Fibroblast of the aortic adventitia (primary cell): ENCODE measurements at regions not wholly inside any gene's neighbourhood (a gene's known extent, or its start where the extent isn't known, plus 50 kb on each side); places are given as distances from the start of the nearest gene placed in this dataset. TPM values are rescaled to one million over a fixed set of nuclear protein-coding genes. Genes with fewer than 3 reads are reported as not detected.

Experiments
- DNase-seq: peaks from one replicate; pipeline ENCODE4 v3.0.0-alpha.2; 2010; ENCODE audit warnings: low read depth
- H3K4me3 ChIP-seq: 2 replicates; pipeline ENCODE4 v1.5.1; 2011; ENCODE audit warnings: low read depth, mild to moderate bottlenecking, control low read depth, low read length, moderate library complexity
- CTCF ChIP-seq: IDR thresholded peaks from 2 replicates; pipeline ENCODE4 v1.5.1; 2011; ENCODE audit warnings: mild to moderate bottlenecking, low read length, control low read depth, inconsistent platforms; ENCODE audit not compliant: insufficient read depth
- small RNA-seq: library from RNA; depleted of rRNA; stranded (forward); fragments of <200 nt; gene quantifications from one replicate; pipeline ENCODE3, GENCODE V24; 2012

DNA sequence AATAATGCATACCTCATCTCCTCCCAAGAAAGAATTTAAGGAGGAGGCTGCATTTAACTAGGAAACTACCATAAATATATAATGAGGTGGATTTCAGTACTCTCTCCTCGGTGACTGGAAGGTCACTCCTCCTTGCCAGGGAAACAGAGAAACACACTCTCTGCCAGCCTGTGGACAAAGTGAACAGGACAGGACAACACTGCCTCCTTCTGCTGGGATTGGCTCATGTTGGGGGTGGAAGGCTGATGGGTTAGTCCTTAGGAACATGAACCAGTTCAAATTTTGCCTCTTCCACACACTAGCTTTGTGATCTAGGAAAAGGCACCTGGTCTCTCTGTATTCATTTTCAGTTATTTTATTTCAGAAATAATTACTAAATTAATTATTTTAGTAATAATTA, 50.6 kb upstream of the STEAP4 start:
- H3K4me3 ChIP-seq, result no peak overlapping the region
- peak; percentile 27 for TF ChIP-seq CTCF
- peak; percentile 14 for DNase-seq

Small RNA genes in the stretch of these regions (small RNA-seq; reads per million reads assigned to genes)
- gene EIF4A1P13 (not detected), gene RF00272 (not detected)
